Fibroblast of lung (primary cell): ENCODE measurements at regions not wholly inside any gene's neighbourhood (a gene's known extent, or its start where the extent isn't known, plus 50 kb on each side); places are given as distances from the start of the nearest gene placed in this dataset.

Source experiments
- CTCF ChIP-seq, 2 donors: IDR thresholded peaks in 1 of 2; conservative IDR thresholded peaks in 1 of 2; 1 replicate in 1 of 2; 2 replicates in 1 of 2; pipeline ENCODE4 v1.5.1; 2011 to 2012; ENCODE audit warnings: low read length in 2 of 2, control low read depth in 1 of 2, inconsistent platforms in 1 of 2, low read depth in 1 of 2, mild to moderate bottlenecking in 1 of 2
- EZH2 ChIP-seq: IDR thresholded peaks from 2 replicates; pipeline ENCODE4 v1.5.1; 2012; ENCODE audit warnings: low read length, control low read depth, mild to moderate bottlenecking; ENCODE audit errors: missing control alignments

- no peak for TF ChIP-seq CTCF (conservative IDR thresholded peaks at IDR 0.05 in 1 of 2, IDR thresholded peaks at IDR 0.05 in 1 of 2; ENCODE audit: low read depth in 1 of 2, low read length in 2 of 2)
- TF ChIP-seq EZH2: no peak
These were observed 81.0 kb upstream of the MAST4 start for GRCh38 chr5:66515209-66515608.
